ENCODE measurements at regions not wholly inside any gene's neighbourhood (a gene's known extent, or its start where the extent isn't known, plus 50 kb on each side); places are given as distances from the start of the nearest gene placed in this dataset.

GRCh38 chr13:59330764-59331163 lies 833.0 kb downstream of the DIAPH3 start:
- TF ChIP-seq EZH2 (IDR thresholded peaks at IDR 0.05; ENCODE audit: low read depth), result no peak
- TF ChIP-seq CTCF (conservative IDR thresholded peaks at IDR 0.05), result no peak
- POLR2A ChIA-PET (ENCODE audit: unreplicated experiment), result no interaction called here
- Histone ChIP-seq H4K20me1 (ENCODE audit: insufficient read depth) (no peaks in the 10 kb centered on the region), H3K27me3 (ENCODE audit: insufficient read depth, low read depth) (no peaks in the 10 kb centered on the region), H3K9me2 (ENCODE audit: insufficient read depth) (no peaks in the 10 kb centered on the region), H3K4me1 (replicated peaks; ENCODE audit: insufficient read depth) (no peaks in the 10 kb centered on the region), H3K4me3 (no peak overlapping the region), H3F3A (ENCODE audit: insufficient read depth, low read depth) (no peaks in the 10 kb centered on the region), H3K36me3 (ENCODE audit: low read depth) (no peaks in the 10 kb centered on the region), H3K27ac (no peak overlapping the region), H3K79me2 (ENCODE audit: low read depth) (no peaks in the 10 kb centered on the region), H2AFZ (no peak overlapping the region), H3K9me3 (ENCODE audit: insufficient read depth, low read depth) (no peaks in the 10 kb centered on the region), H3K4me2 (no peak overlapping the region)
- CTCF ChIA-PET, result no interaction called here
- intact Hi-C loops (cut with micrococcal nuclease; ENCODE audit: unreplicated experiment), result no loop called here
- no peak for DNase-seq
- no TSS peak for BruUV-seq (replicated peaks)

- POLR2A ChIA-PET (ENCODE audit: unreplicated experiment), result no interaction called here
- H4K20me1 ChIP-seq (ENCODE audit: insufficient read depth), result no peaks in the 10 kb centered on the region
- TF ChIP-seq EZH2 (IDR thresholded peaks at IDR 0.05; ENCODE audit: low read depth), result no peak
- TF ChIP-seq CTCF (conservative IDR thresholded peaks at IDR 0.05), result no peak
- no peak overlapping the region for H3K4me3 ChIP-seq
- H3K9me2 ChIP-seq (ENCODE audit: insufficient read depth), result no peaks in the 10 kb centered on the region
- H3K4me1 ChIP-seq (replicated peaks; ENCODE audit: insufficient read depth), result no peaks in the 10 kb centered on the region
- no peaks in the 10 kb centered on the region for H3K79me2 ChIP-seq (ENCODE audit: low read depth)
- CTCF ChIA-PET, result no interaction called here
- no TSS peak for BruUV-seq (replicated peaks)
- no peak overlapping the region for H3K27ac ChIP-seq
- H3K36me3 ChIP-seq (ENCODE audit: low read depth), result no peaks in the 10 kb centered on the region
- H3K4me2 ChIP-seq, result no peak overlapping the region
- intact Hi-C loops (cut with micrococcal nuclease; ENCODE audit: unreplicated experiment), result no loop called here
- no peaks in the 10 kb centered on the region for H3K9me3 ChIP-seq (ENCODE audit: insufficient read depth, low read depth)
- no peak overlapping the region for H2AFZ ChIP-seq
- no peaks in the 10 kb centered on the region for H3F3A ChIP-seq (ENCODE audit: insufficient read depth, low read depth)
- no peak for DNase-seq
- no peaks in the 10 kb centered on the region for H3K27me3 ChIP-seq (ENCODE audit: insufficient read depth, low read depth)
Observed at GRCh38 chr13:59332966-59333365, 830.8 kb downstream of the DIAPH3 start.

- Histone ChIP-seq H2AFZ (no peak overlapping the region), H3K4me2 (no peak overlapping the region), H3K4me1 (replicated peaks; ENCODE audit: insufficient read depth) (no peaks in the 10 kb centered on the region)
Observed at GRCh38 chr13:59337070-59337469, 826.7 kb downstream of the DIAPH3 start.

More at GRCh38 chr13:59337070-59337469, 826.7 kb downstream of the DIAPH3 start:
- Histone ChIP-seq H3K79me2 (ENCODE audit: low read depth) (no peaks in the 10 kb centered on the region), H4K20me1 (ENCODE audit: insufficient read depth) (no peaks in the 10 kb centered on the region), H3K27ac (no peak overlapping the region), H3K27me3 (ENCODE audit: insufficient read depth, low read depth) (no peaks in the 10 kb centered on the region), H3K9me3 (ENCODE audit: insufficient read depth, low read depth) (no peaks in the 10 kb centered on the region), H3K36me3 (ENCODE audit: low read depth) (no peaks in the 10 kb centered on the region), H3K4me3 (no peak overlapping the region), H3K9me2 (ENCODE audit: insufficient read depth) (no peaks in the 10 kb centered on the region), H3F3A (ENCODE audit: insufficient read depth, low read depth) (no peaks in the 10 kb centered on the region)
- no peak for TF ChIP-seq CTCF (conservative IDR thresholded peaks at IDR 0.05)
- TF ChIP-seq EZH2 (IDR thresholded peaks at IDR 0.05; ENCODE audit: low read depth), result no peak
- no TSS peak for BruUV-seq (replicated peaks)
- CTCF ChIA-PET, result no interaction called here
- DNase-seq, result no peak
- POLR2A ChIA-PET (ENCODE audit: unreplicated experiment), result no interaction called here
- intact Hi-C loops (cut with micrococcal nuclease; ENCODE audit: unreplicated experiment), result no loop called here
